ENCODE measurements at regions not wholly inside any gene's neighbourhood (a gene's known extent, or its start where the extent isn't known, plus 50 kb on each side); places are given as distances from the start of the nearest gene placed in this dataset.

DNA sequence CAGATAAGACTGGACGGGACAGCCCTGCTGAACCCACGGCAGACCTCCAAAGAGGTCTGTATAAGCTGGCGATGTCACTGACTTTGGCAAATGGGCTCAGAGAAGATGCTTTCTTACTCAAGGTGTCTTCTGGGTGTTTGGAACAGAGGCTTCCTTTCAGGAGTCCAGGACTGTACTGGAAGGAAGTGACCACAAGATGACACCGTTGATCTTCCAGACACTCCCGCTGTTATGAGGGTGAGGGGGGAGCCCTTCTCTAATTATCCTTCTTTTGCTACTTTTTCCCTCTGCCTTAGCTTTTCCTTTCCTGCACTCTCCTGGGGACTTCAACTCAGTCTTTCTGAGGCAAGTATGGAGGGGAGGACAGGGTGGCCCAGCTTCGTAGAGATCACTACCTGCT is 65.2 kb upstream of the ZNF599 start:
- TF ChIP-seq, protein P1, sequence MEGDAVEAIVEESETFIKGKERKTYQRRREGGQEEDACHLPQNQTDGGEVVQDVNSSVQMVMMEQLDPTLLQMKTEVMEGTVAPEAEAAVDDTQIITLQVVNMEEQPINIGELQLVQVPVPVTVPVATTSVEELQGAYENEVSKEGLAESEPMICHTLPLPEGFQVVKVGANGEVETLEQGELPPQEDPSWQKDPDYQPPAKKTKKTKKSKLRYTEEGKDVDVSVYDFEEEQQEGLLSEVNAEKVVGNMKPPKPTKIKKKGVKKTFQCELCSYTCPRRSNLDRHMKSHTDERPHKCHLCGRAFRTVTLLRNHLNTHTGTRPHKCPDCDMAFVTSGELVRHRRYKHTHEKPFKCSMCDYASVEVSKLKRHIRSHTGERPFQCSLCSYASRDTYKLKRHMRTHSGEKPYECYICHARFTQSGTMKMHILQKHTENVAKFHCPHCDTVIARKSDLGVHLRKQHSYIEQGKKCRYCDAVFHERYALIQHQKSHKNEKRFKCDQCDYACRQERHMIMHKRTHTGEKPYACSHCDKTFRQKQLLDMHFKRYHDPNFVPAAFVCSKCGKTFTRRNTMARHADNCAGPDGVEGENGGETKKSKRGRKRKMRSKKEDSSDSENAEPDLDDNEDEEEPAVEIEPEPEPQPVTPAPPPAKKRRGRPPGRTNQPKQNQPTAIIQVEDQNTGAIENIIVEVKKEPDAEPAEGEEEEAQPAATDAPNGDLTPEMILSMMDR (IDR thresholded peaks at IDR 0.05) = peak in 1 of 6 experiments; percentile 6
- no peak for TF ChIP-seq POLR2A (IDR thresholded peaks at IDR 0.05)

Measured in esophagus squamous epithelium (tissue), 4 donors.